HepG2 (cell line): ENCODE measurements at regions not wholly inside any gene's neighbourhood (a gene's known extent, or its start where the extent isn't known, plus 50 kb on each side); places are given as distances from the start of the nearest gene placed in this dataset.

Experiments
- ATAC-seq: fragments of 200-7000 bp; cut with Tn5 transposase; 3 replicates; pipeline ENCODE4 v1.9.1; 2020; ENCODE audit warnings: mild to moderate bottlenecking, moderate library complexity
- BruUV-seq: library from RNA; stranded (reverse); fragments of 400-500 nt; replicated peaks from 2 replicates; lab custom pipeline; 2021; lab: Mats Ljungman, UMichigan
- CTCF ChIA-PET: fragments of 300-600 bp; formaldehyde crosslinking; extraction: SDS; loops from one replicate; lab custom pipeline; 2021; ENCODE audit warnings: low total read pairs, inconsistent platforms, low intra/inter-chr PET ratio; lab: Yijun Ruan, JAX
- POLR2A ChIA-PET: fragments of 350-600 bp; sonication (Branson Sonifier 250); formaldehyde crosslinking; loops from one replicate; lab custom pipeline; 2020; ENCODE audit warnings: antibody characterized with exemption, inconsistent platforms; lab: Yijun Ruan, JAX
- DNase-seq: peaks from one replicate; pipeline ENCODE4 v3.0.0-alpha.2; 2015; ENCODE audit warnings: low spot score
- FAIRE-seq: peaks from 3 replicates; lab custom pipeline; 2011; peaks lifted over from hg19 to GRCh38; lab: Jason Lieb, UNC
- H2AFZ ChIP-seq: one replicate; pipeline ENCODE4 v1.6.1; 2011; ENCODE audit warnings: low read length, inconsistent platforms
- H3K27ac ChIP-seq: fragments of 300-600 bp; 3 replicates; pipeline ENCODE4 v1.8.0; 2011; ENCODE audit warnings: mixed run types, mild to moderate bottlenecking, mixed read lengths, low read length, inconsistent platforms; ENCODE audit not compliant: insufficient read depth; ENCODE audit errors: extremely low read length
- H3K27me3 ChIP-seq, 2 experiments: fragments of 200-600 bp in 1 of 2; 2 replicates in 1 of 2; 3 replicates in 1 of 2; pipeline versions ENCODE4 v1.6.0 to v1.8.0; 2011; ENCODE audit warnings: low read length in 2 of 2, mild to moderate bottlenecking in 2 of 2, moderate library complexity in 2 of 2, inconsistent platforms in 1 of 2; ENCODE audit not compliant: insufficient read depth in 2 of 2, control insufficient read depth in 1 of 2
- H3K36me3 ChIP-seq, 2 experiments: fragments of 200-600 bp in 1 of 2; replicated peaks in 1 of 2; 2 replicates in 1 of 2; 3 replicates in 1 of 2; pipeline versions ENCODE4 v1.5.1 to v1.8.0; 2011; ENCODE audit warnings: low read length in 2 of 2, inconsistent platforms in 1 of 2; ENCODE audit not compliant: insufficient read depth in 2 of 2, control insufficient read depth in 1 of 2
- H3K4me1 ChIP-seq: 2 replicates; pipeline ENCODE4 v1.5.1; 2012; ENCODE audit warnings: low read length, inconsistent platforms; ENCODE audit not compliant: insufficient read depth
- H3K4me2 ChIP-seq: 2 replicates; pipeline ENCODE4 v1.6.0; 2011; ENCODE audit warnings: low read depth, low read length, inconsistent platforms
- H3K4me3 ChIP-seq, 3 experiments: fragments of 200-600 bp in 1 of 3; sonication (generic), shearing (Covaris generic) in 1 of 3; replicated peaks in 1 of 3; 2 replicates each; pipeline ENCODE4 v1.5.1; 2011 to 2016; ENCODE audit warnings: low read length in 3 of 3, inconsistent platforms in 2 of 3, low read depth in 2 of 3, mild to moderate bottlenecking in 2 of 3, control low read depth in 1 of 3, mixed read lengths in 1 of 3; ENCODE audit not compliant: insufficient read depth in 1 of 3
- H3K79me2 ChIP-seq: one replicate; pipeline ENCODE4 v1.6.1; 2011; ENCODE audit warnings: low read length, inconsistent platforms; ENCODE audit not compliant: insufficient read depth
- H3K9ac ChIP-seq: 2 replicates; pipeline ENCODE4 v1.6.0; 2011; ENCODE audit warnings: mild to moderate bottlenecking, low read depth, low read length, inconsistent platforms; ENCODE audit not compliant: insufficient read depth
- H3K9me3 ChIP-seq: 2 replicates; pipeline ENCODE4 v1.5.1; 2012; ENCODE audit warnings: mild to moderate bottlenecking, low read length
- H4K20me1 ChIP-seq: 2 replicates; pipeline ENCODE4 v1.6.0; 2011; ENCODE audit warnings: inconsistent platforms, mild to moderate bottlenecking, low read length, moderate library complexity; ENCODE audit not compliant: insufficient read depth
- IKZF5 ChIP-seq: IDR thresholded peaks from 2 replicates; pipeline ENCODE4 v1.6.1; 2018; ENCODE audit warnings: missing genetic modification reagents, mild to moderate bottlenecking, missing compliant biosample characterization
- KLF12 ChIP-seq: sonication (generic); formaldehyde crosslinking; IDR thresholded peaks from 2 replicates; pipeline ENCODE4 v1.4.0; 2020; ENCODE audit warnings: missing genetic modification reagents, borderline replicate concordance
- MYNN ChIP-seq: sonication (generic); formaldehyde crosslinking; IDR thresholded peaks from 2 replicates; pipeline ENCODE4 v1.4.0; 2020; ENCODE audit warnings: mild to moderate bottlenecking, low read depth, missing genetic modification reagents
- SMYD3 ChIP-seq: sonication (generic); formaldehyde crosslinking; IDR thresholded peaks from 2 replicates; pipeline ENCODE4 v1.8.1; 2023; ENCODE audit warnings: mild to moderate bottlenecking, missing genetic modification reagents
- TFAP4 ChIP-seq: sonication (generic); IDR thresholded peaks from 2 replicates; pipeline ENCODE4 v1.6.1; 2016; ENCODE audit warnings: low read depth, borderline replicate concordance
- ZBTB44 ChIP-seq: sonication (generic); formaldehyde crosslinking; IDR thresholded peaks from 2 replicates; pipeline ENCODE4 v1.4.0; 2020; ENCODE audit warnings: missing genetic modification reagents
- ZBTB8A ChIP-seq: sonication (generic); formaldehyde crosslinking; IDR thresholded peaks from 2 replicates; pipeline ENCODE4 v1.4.0; 2020; ENCODE audit warnings: mild to moderate bottlenecking, low read depth, missing genetic modification reagents, borderline replicate concordance
- ZFP36 ChIP-seq: fragments of 150-350 bp; IDR thresholded peaks from 2 replicates; pipeline ENCODE4 v1.6.1; 2018; ENCODE audit warnings: borderline replicate concordance, low read length, low read depth; ENCODE audit not compliant: partially characterized antibody
- ZNF138 ChIP-seq: sonication (generic); formaldehyde crosslinking; IDR thresholded peaks from 2 replicates; pipeline ENCODE4 v1.5.0; 2020; ENCODE audit warnings: mild to moderate bottlenecking, low read depth, missing genetic modification reagents
- ZNF292 ChIP-seq: sonication (generic); formaldehyde crosslinking; IDR thresholded peaks from 2 replicates; pipeline ENCODE4 v1.8.1; 2022; ENCODE audit warnings: mild to moderate bottlenecking, low read depth, missing genetic modification reagents, borderline replicate concordance
- ZNF446 ChIP-seq: sonication (generic); formaldehyde crosslinking; IDR thresholded peaks from 2 replicates; pipeline ENCODE4 v1.5.0; 2020; ENCODE audit warnings: mild to moderate bottlenecking, missing genetic modification reagents
- ZSCAN22 ChIP-seq: sonication (generic); formaldehyde crosslinking; IDR thresholded peaks from 2 replicates; pipeline ENCODE4 v1.4.0; 2020; ENCODE audit warnings: mild to moderate bottlenecking, missing genetic modification reagents
- WGBS: methylation state at CpG from one replicate; pipeline ENCODE4 v1.1.6; 2017; ENCODE audit warnings: low lambda C conversion rate; 5-methylcytosine and 5-hydroxymethylcytosine counted together
- in situ Hi-C: cut with HindIII; loops from 2 replicates; pipeline ENCODE4 v1.10.0; 2017; ENCODE audit warnings: low pct_unique_long_range_greater_than_20kb; ENCODE audit not compliant: extremely low pct_ligation_motif_present
- intact Hi-C: fragments of 100-400 bp; cut with micrococcal nuclease; formaldehyde crosslinking; loops from one replicate; pipeline ENCODE4 v1.10.0; 2022; ENCODE audit not compliant: unreplicated experiment
- TF ChIP-seq, protein P1 (sequence below): sonication (generic); formaldehyde crosslinking; IDR thresholded peaks from 2 replicates; pipeline ENCODE4 v1.5.1; 2020; ENCODE audit warnings: missing genetic modification reagents, mild to moderate bottlenecking, borderline replicate concordance

GRCh38 chr10:88107296-88108097, 244.1 kb downstream of the PTEN start (continued):
- TF ChIP-seq IKZF5 (CRISPR knock-in tag) (no peak), ZNF138 (CRISPR knock-in tag) (no peak), ZFP36 (no peak), KLF12 (CRISPR knock-in tag) (no peak)
- TF ChIP-seq, all 625 proteins: peak for 0

- no TSS peak for BruUV-seq
- ATAC-seq (no peak), FAIRE-seq (no peak), DNase-seq (no peak)
- no peaks in the 10 kb centered on the region for H3K79me2 ChIP-seq
- CTCF ChIA-PET = no interaction called here
- no peaks in the 10 kb centered on the region for H3K9me3 ChIP-seq
- POLR2A ChIA-PET = no interaction called here
- WGBS = 20% methylated on average over 2 of the region's 2 CpGs
- H4K20me1 ChIP-seq = no peaks in the 10 kb centered on the region
- no peak overlapping the region for H3K9ac ChIP-seq
- H3K36me3 ChIP-seq = no peaks in the 10 kb centered on the region
- no peak overlapping the region for H2AFZ ChIP-seq
- H3K4me2 ChIP-seq = no peak overlapping the region
- intact Hi-C loops = no loop called here
- in situ Hi-C loops = loop anchor here (25.0 kb wide), 1 partner anchor 446 kb away; the partner anchor contains the start of gene PAPSS2
- no peak overlapping the region for H3K27ac ChIP-seq
- no peaks in the 10 kb centered on the region; a peak in 2 of 5 replicates for H3K27me3 ChIP-seq
- no peak overlapping the region for H3K4me3 ChIP-seq
- no peaks in the 10 kb centered on the region for H3K4me1 ChIP-seq
- no peak for TF ChIP-seq ZBTB8A (CRISPR knock-in tag)
- no peak for TF ChIP-seq SMYD3
- TF ChIP-seq MYNN (CRISPR knock-in tag) = no peak
- TF ChIP-seq TFAP4 = no peak
- TF ChIP-seq ZNF292 (CRISPR knock-in tag) = no peak
- TF ChIP-seq ZNF446 (CRISPR knock-in tag) = no peak
- TF ChIP-seq, protein P1, sequence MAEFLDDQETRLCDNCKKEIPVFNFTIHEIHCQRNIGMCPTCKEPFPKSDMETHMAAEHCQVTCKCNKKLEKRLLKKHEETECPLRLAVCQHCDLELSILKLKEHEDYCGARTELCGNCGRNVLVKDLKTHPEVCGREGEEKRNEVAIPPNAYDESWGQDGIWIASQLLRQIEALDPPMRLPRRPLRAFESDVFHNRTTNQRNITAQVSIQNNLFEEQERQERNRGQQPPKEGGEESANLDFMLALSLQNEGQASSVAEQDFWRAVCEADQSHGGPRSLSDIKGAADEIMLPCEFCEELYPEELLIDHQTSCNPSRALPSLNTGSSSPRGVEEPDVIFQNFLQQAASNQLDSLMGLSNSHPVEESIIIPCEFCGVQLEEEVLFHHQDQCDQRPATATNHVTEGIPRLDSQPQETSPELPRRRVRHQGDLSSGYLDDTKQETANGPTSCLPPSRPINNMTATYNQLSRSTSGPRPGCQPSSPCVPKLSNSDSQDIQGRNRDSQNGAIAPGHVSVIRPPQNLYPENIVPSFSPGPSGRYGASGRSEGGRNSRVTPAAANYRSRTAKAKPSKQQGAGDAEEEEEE (CRISPR knock-in tag) = no peak
- no peak for TF ChIP-seq ZBTB44 (CRISPR knock-in tag)
- no peak for TF ChIP-seq ZSCAN22 (CRISPR knock-in tag)
Measured at GRCh38 chr10:88108115-88108610, 244.7 kb downstream of the PTEN start.
